ENCODE measurements at regions not wholly inside any gene's neighbourhood (a gene's known extent, or its start where the extent isn't known, plus 50 kb on each side); places are given as distances from the start of the nearest gene placed in this dataset.

GRCh38 chr18:66979009-66979408, 375.1 kb upstream of the CDH19 start:
- DNase-seq (ENCODE audit: low read depth in 1 of 2, low spot score in 1 of 2): no peak
- TF ChIP-seq POLR2AphosphoS5 (IDR thresholded peaks at IDR 0.05; ENCODE audit: low read depth): no peak
- no peak for TF ChIP-seq SPI1 (IDR thresholded peaks at IDR 0.05; ENCODE audit: borderline replicate concordance, low read depth)
- no peak for TF ChIP-seq REST (IDR thresholded peaks at IDR 0.05; ENCODE audit: insufficient replicate concordance, low read depth)
- no peak for TF ChIP-seq CTCF (IDR thresholded peaks at IDR 0.05; ENCODE audit: insufficient read depth, low read length)
- TF ChIP-seq GABPA (IDR thresholded peaks at IDR 0.05; ENCODE audit: low read depth): no peak
- H3K4me3 ChIP-seq (replicated peaks; ENCODE audit: insufficient read depth, low read length): no peak overlapping the region
- H3K27ac ChIP-seq (replicated peaks): no peak overlapping the region
- H3K27me3 ChIP-seq (ENCODE audit: insufficient read depth, poor library complexity, severe bottlenecking): no peaks in the 10 kb centered on the region

- no peaks in the 10 kb centered on the region for H3K27me3 ChIP-seq (ENCODE audit: insufficient read depth, poor library complexity, severe bottlenecking)
- no peak overlapping the region for H3K4me3 ChIP-seq (replicated peaks; ENCODE audit: insufficient read depth, low read length)
- no peak overlapping the region for H3K27ac ChIP-seq (replicated peaks)
- TF ChIP-seq GABPA (IDR thresholded peaks at IDR 0.05; ENCODE audit: low read depth) (no peak), SPI1 (IDR thresholded peaks at IDR 0.05; ENCODE audit: borderline replicate concordance, low read depth) (no peak), POLR2AphosphoS5 (IDR thresholded peaks at IDR 0.05; ENCODE audit: low read depth) (no peak), REST (IDR thresholded peaks at IDR 0.05; ENCODE audit: insufficient replicate concordance, low read depth) (no peak), CTCF (IDR thresholded peaks at IDR 0.05; ENCODE audit: insufficient read depth, low read length) (no peak)
- no peak for DNase-seq (ENCODE audit: low read depth in 1 of 2, low spot score in 1 of 2)
Measured at GRCh38 chr18:66972681-66973080, 368.8 kb upstream of the CDH19 start.

GRCh38 chr18:66971960-66972359, 368.1 kb upstream of the CDH19 start:
- TF ChIP-seq POLR2AphosphoS5 (IDR thresholded peaks at IDR 0.05; ENCODE audit: low read depth) (no peak), REST (IDR thresholded peaks at IDR 0.05; ENCODE audit: insufficient replicate concordance, low read depth) (no peak), GABPA (IDR thresholded peaks at IDR 0.05; ENCODE audit: low read depth) (no peak), CTCF (IDR thresholded peaks at IDR 0.05; ENCODE audit: insufficient read depth, low read length) (no peak), SPI1 (IDR thresholded peaks at IDR 0.05; ENCODE audit: borderline replicate concordance, low read depth) (no peak)
- no peak overlapping the region for H3K4me3 ChIP-seq (replicated peaks; ENCODE audit: insufficient read depth, low read length)
- no peaks in the 10 kb centered on the region for H3K27me3 ChIP-seq (ENCODE audit: insufficient read depth, poor library complexity, severe bottlenecking)
- H3K27ac ChIP-seq (replicated peaks): no peak overlapping the region
- DNase-seq (ENCODE audit: low read depth in 1 of 2, low spot score in 1 of 2): no peak
